ENCODE measurements at regions not wholly inside any gene's neighbourhood (a gene's known extent, or its start where the extent isn't known, plus 50 kb on each side); places are given as distances from the start of the nearest gene placed in this dataset.

DNA sequence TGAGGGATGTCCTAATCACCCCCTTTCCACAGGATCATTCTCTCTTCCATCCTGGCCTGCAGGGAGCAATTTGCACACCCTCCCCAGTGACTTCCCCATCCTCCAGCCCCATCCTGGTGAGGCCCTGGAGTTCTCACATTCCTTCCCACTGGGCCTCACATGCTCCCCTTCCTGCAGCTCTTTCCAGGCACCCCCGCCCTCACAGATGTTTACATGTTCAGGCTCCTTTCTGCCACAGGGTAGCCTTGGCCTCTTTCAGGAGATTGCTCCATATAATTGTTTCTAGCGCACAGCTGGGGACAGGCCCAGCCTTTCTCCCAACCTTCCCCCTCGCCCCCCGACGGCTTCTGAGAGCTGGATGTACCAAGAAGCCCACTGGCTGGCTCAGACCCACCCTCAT lies 288.4 kb upstream of the TRIB2 start:
- TF ChIP-seq, protein P1, sequence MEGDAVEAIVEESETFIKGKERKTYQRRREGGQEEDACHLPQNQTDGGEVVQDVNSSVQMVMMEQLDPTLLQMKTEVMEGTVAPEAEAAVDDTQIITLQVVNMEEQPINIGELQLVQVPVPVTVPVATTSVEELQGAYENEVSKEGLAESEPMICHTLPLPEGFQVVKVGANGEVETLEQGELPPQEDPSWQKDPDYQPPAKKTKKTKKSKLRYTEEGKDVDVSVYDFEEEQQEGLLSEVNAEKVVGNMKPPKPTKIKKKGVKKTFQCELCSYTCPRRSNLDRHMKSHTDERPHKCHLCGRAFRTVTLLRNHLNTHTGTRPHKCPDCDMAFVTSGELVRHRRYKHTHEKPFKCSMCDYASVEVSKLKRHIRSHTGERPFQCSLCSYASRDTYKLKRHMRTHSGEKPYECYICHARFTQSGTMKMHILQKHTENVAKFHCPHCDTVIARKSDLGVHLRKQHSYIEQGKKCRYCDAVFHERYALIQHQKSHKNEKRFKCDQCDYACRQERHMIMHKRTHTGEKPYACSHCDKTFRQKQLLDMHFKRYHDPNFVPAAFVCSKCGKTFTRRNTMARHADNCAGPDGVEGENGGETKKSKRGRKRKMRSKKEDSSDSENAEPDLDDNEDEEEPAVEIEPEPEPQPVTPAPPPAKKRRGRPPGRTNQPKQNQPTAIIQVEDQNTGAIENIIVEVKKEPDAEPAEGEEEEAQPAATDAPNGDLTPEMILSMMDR (IDR thresholded peaks at IDR 0.05; ENCODE audit: control insufficient read depth, extremely low read depth, insufficient read depth): no peak
- no peak overlapping the region for H3K4me3 ChIP-seq (ENCODE audit: low read depth, low read length)
- no peak for DNase-seq (ENCODE audit: low read depth)

DNA sequence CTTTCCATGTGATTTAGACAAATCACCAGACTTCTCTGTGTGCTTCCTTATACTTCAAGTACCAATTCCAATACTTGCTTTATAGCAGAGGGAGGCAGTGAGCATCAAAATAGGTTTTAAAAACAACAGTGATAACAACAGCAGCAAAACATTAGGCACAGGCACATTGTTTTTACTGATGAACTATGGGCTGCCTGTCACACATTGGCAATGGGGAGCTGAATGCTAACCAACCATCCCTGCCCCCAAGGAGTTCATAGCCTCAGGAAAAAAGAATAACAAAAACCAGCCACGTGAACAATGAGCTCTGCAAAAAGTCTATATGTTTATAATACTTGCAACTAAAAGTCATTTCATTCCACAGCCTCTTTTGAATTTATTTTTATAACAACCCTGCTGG lies 287.9 kb upstream of the TRIB2 start:
- H3K4me3 ChIP-seq (ENCODE audit: low read depth, low read length): no peak overlapping the region
- TF ChIP-seq, protein P1 (IDR thresholded peaks at IDR 0.05; ENCODE audit: control insufficient read depth, extremely low read depth, insufficient read depth): no peak
- DNase-seq (ENCODE audit: low read depth): no peak

DNA sequence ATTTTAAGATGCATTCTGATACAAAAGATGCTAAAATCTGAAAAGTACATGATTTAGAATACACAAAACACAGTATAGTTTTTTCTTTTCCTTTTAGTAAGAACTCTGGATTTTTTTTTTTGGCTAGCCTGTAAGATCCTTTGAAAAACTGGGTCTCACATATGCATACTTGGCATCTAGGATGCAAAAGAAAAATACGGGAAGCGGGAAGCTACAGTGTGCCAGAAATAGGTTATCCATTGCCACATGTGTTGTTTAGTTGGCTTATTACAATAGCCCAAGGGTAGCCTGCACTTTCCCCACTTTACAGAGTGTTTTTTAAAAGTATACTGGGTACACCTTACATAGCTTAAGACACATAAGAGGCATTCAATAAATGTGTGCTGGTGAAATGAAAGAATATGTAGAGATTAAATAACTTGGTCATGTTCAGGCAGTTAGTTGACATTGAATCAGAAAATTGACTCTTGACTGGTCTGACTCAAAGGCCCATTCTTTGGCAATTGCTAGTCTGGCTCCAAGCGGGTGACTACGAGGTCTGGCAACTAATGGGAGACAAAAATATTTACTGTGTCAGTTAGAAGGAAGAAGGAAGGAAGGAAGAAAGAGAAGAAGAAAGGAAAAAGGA lies 286.8 kb upstream of the TRIB2 start:
- TF ChIP-seq, protein P1 (IDR thresholded peaks at IDR 0.05; ENCODE audit: control insufficient read depth, extremely low read depth, insufficient read depth): no peak
- DNase-seq (ENCODE audit: low read depth): no peak
- no peak overlapping the region for H3K4me3 ChIP-seq (ENCODE audit: low read depth, low read length)

DNA sequence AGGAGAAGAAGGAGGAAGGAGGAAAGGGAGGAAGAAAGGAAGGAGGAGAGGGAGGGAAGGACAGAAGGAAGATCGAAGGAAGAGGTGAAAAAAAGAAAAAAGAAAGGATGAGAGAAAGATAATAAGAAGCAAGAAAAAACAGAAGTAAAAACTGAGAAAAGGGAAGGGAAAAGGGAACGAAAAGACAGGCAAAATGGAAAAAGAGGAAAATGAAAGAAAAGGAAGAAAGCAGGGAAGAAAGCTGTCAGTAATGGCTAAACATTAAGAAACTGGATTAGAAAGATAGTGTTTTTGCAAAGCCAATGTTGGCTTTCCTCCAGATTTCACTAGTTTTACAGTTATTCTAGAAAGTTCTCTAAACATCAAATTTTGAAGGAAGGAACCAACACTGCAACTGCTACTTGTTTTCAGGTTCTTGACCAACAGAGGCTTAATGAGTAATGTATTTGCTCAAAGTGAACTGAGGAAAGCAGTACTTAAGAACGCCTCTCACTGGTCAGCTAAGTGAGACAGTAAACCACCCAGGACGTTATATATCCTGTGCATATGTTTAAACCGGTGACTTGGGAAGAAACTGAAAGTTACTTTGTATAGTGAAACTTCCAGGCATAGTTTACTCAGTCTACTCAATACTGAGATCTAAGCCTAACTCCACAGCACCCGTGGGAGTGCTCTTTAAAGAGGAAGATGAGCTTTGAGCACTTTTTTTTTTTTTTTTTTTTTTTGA lies 286.2 kb upstream of the TRIB2 start:
- no peak for DNase-seq (ENCODE audit: low read depth)
- no peak overlapping the region for H3K4me3 ChIP-seq (ENCODE audit: low read depth, low read length)
- TF ChIP-seq, protein P1 (IDR thresholded peaks at IDR 0.05; ENCODE audit: control insufficient read depth, extremely low read depth, insufficient read depth): no peak

DNA sequence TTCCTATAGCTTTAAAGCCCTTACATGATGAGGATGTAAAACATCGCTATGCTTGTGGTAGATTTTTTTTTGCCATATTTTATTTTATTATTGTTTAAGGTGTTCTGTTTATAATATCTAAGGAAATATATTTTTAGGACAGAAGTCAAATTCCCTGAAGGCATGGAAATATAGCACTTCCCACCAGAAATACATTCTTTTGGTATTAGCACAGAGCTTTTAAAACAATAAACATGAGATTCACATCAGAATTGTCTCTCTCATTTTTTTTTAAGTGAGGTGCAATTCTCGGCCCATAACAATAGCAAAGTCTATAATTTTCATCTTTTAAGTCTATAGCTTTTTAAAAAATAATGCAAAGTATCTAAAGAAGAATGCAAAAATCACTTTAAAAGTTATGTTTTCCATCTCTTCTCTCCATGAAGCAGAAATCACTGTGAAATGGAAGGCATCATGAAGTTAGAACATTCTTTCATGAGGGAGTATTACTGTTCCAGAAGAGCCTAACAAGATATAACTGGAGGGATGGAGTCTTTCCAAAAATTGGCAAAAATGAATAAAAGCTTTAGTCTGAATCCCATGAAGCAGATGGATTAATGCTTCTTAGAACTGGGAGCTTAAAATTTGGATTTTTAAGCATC lies 283.6 kb upstream of the TRIB2 start:
- H3K4me3 ChIP-seq (ENCODE audit: low read depth, low read length): no peak overlapping the region
- TF ChIP-seq, protein P1 (IDR thresholded peaks at IDR 0.05; ENCODE audit: control insufficient read depth, extremely low read depth, insufficient read depth): no peak
- DNase-seq (ENCODE audit: low read depth): no peak

DNA sequence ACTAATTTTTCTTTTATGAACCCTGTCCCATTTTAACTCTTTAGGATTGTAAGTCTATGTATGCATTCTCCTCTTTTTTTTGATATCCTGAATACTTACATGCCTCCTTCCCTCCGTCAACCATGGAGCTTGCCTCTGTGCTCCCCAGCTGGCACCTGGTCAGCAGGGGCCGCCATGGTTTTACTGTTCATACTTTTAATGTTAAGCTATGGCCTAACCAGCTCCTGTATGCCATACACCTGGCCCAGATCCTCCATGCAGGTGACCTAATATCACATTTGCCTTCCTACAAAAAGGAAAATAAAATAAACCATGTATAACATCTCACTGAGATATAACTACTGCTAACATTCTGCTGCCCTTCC lies 283.1 kb upstream of the TRIB2 start:
- TF ChIP-seq, protein P1 (IDR thresholded peaks at IDR 0.05; ENCODE audit: control insufficient read depth, extremely low read depth, insufficient read depth): no peak
- no peak overlapping the region for H3K4me3 ChIP-seq (ENCODE audit: low read depth, low read length)
- no peak for DNase-seq (ENCODE audit: low read depth)

All from LNCaP clone FGC (cell line).